Midbrain (tissue), 1 donor: ENCODE measurements at regions not wholly inside any gene's neighbourhood (a gene's known extent, or its start where the extent isn't known, plus 50 kb on each side); places are given as distances from the start of the nearest gene placed in this dataset.

Experiments
- DNase-seq: peaks from one replicate; lab custom pipeline; 2025; lab: John Stamatoyannopoulos, UW

- DNase-seq = no peak
These were observed 189.8 kb downstream of the TMX3 start for GRCh38 chr18:68525091-68525490.

- DNase-seq = no peak
These were observed 194.4 kb downstream of the TMX3 start for GRCh38 chr18:68520406-68521075.

GRCh38 chr18:68519336-68519735 is 195.6 kb downstream of the TMX3 start:
- no peak for DNase-seq

- no peak for DNase-seq
These were observed 205.0 kb downstream of the TMX3 start for GRCh38 chr18:68509902-68510301.

GRCh38 chr18:68507781-68508180 is 207.1 kb downstream of the TMX3 start:
- no peak for DNase-seq

GRCh38 chr18:68505178-68505574 is 209.7 kb downstream of the TMX3 start:
- DNase-seq = no peak

- no peak for DNase-seq
These were observed 210.3 kb downstream of the TMX3 start for GRCh38 chr18:68504441-68505177.

GRCh38 chr18:68500556-68500955 is 214.4 kb downstream of the TMX3 start:
- DNase-seq = no peak

- no peak for DNase-seq
These were observed 215.8 kb downstream of the TMX3 start for GRCh38 chr18:68499141-68499540.

GRCh38 chr18:68498636-68499035 is 216.3 kb downstream of the TMX3 start:
- no peak for DNase-seq

- no peak for DNase-seq
These were observed 216.7 kb downstream of the TMX3 start for GRCh38 chr18:68498185-68498584.

- DNase-seq = no peak
These were observed 219.9 kb downstream of the TMX3 start for GRCh38 chr18:68494802-68495581.

- no peak for DNase-seq
These were observed 225.7 kb downstream of the TMX3 start for GRCh38 chr18:68489013-68489792.

- DNase-seq = no peak
These were observed 230.7 kb downstream of the TMX3 start for GRCh38 chr18:68484241-68484640.

- DNase-seq = no peak
These were observed 232.1 kb downstream of the TMX3 start for GRCh38 chr18:68482815-68483214.

- DNase-seq = no peak
These were observed 234.7 kb downstream of the TMX3 start for GRCh38 chr18:68480196-68480595.

- no peak for DNase-seq
These were observed 236.7 kb downstream of the TMX3 start for GRCh38 chr18:68478246-68478645.

- DNase-seq = no peak
These were observed 239.0 kb downstream of the TMX3 start for GRCh38 chr18:68475883-68476282.

GRCh38 chr18:68472701-68473295 is 242.1 kb downstream of the TMX3 start:
- no peak for DNase-seq

- DNase-seq = no peak
These were observed 245.8 kb downstream of the TMX3 start for GRCh38 chr18:68469049-68469625.

- no peak for DNase-seq
These were observed 247.0 kb downstream of the TMX3 start for GRCh38 chr18:68467957-68468356.
